GM21423 (cell line): ENCODE measurements at regions not wholly inside any gene's neighbourhood (a gene's known extent, or its start where the extent isn't known, plus 50 kb on each side); places are given as distances from the start of the nearest gene placed in this dataset.
"Not testable (repeated sequence)": the region's sequence is repeated elsewhere in the genome, so short reads cannot be mapped to it uniquely, and the experiment has no call there.

ENCODE experiments used
- ATAC-seq: cut with Tn5 transposase; IDR thresholded peaks from one replicate; pipeline ENCODE4 v1.9.1; 2021; ENCODE audit warnings: mild to moderate bottlenecking, moderate library complexity; ENCODE audit not compliant: unreplicated experiment

- ATAC-seq, result no peak
Measured at GRCh38 chr6:8879334-8879733, 444.0 kb upstream of the SLC35B3 start.

DNA sequence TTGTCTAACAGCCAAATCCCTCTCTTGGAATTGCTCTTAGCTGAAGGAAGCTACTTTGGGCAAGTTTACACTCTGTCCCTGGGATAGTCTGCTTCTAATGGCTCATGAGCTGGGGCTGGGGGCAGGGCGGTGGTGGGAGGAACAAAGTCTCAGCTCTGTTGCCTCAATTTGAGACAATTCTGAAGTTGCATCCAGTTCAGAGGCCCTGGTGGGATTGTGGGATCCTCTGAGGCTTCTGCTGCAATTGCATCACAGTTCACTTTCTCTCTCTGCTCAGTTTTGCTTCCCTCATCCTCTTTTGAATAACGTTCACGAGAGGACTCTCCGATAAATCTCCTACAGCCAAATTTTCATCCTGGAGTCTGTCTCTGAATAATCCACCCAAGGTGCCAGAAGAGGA lies 440.6 kb upstream of the SLC35B3 start:
- ATAC-seq, result no peak

- no peak for ATAC-seq
Measured at GRCh38 chr6:8872589-8872988, 437.2 kb upstream of the SLC35B3 start.

GRCh38 chr6:8865451-8865850 lies 430.1 kb upstream of the SLC35B3 start:
- no peak for ATAC-seq

GRCh38 chr6:8860671-8861070 lies 425.3 kb upstream of the SLC35B3 start:
- no peak for ATAC-seq

DNA sequence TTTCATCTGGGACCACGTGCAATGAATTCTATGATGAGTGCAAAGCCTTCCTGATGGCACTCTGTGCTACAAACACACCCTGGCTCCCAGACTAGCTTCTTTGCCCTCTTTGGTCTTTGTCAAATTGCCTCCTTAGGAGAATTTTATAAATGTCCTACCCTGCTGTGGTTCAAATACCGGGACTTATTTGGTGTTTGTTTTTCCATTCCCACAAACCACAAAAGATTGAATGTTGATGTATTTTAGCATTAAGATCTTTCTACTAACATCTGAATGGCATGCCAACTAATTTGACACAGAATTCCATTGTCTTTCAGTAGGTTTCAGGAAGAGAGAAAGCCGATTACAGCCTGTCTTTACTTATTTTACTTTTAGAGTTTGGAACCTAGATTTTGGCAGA lies 424.2 kb upstream of the SLC35B3 start:
- no peak for ATAC-seq

GRCh38 chr6:8858854-8859331 lies 423.5 kb upstream of the SLC35B3 start:
- ATAC-seq, result no peak

DNA sequence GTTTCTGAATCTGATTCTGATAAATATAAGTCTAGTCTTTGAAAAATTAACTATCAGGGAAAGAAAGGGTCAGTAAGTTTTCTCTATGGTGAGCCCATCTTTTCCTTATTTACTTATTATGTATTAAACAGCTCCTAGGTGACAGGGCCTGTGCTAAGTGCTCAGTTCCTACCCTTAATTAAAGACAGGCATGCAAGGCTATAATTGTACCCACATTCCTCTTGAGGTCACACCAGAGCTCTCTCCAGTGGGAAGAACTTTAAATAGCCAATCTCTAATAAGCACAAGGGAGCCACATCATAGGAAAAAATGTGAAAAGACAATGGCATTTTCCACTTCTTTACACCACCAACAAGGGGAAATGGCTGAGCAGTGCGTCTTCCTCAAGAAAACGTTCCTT lies 421.8 kb upstream of the SLC35B3 start:
- ATAC-seq, result no peak

DNA sequence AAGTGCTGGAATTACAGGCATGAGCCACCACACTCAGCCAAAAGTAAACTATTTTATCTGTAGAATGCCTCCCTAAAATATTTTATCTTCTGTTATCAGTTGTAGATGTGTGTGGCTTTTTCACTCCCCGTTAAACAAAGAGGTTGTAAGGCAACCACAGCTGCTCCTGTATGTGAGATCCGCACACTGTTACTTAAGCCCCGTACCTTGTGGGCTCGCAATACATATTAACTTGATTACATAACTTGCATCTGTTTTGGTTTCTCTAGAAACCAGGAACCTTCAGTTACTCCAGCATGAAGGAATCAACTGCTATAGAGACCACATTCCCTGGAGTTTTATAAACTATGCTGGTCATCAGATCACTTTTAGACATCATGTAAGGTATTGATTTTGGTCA lies 420.1 kb upstream of the SLC35B3 start:
- ATAC-seq, result no peak

GRCh38 chr6:8852332-8852731 lies 417.0 kb upstream of the SLC35B3 start:
- ATAC-seq, result no peak

- ATAC-seq, result not testable (repeated sequence)
Measured at GRCh38 chr6:8846680-8847079, 411.3 kb upstream of the SLC35B3 start.

DNA sequence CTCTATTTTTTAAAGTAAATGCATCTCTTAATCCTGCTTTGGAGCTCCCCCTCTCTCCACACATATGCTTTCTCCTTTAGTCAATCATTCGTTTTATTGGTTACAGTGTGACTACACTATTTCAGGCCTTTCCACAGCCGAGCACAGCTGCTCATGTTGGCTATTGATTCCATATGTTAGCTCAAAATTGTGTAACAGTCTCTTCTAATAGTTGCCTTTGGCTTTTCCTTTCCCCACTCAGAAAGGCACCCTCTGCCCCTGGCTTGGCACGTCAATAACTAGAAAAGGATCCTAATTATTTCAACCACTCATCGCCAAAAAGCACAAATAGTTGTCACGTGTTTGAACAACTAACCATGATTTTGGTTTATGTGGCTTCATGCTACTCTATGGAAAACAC lies 410.3 kb upstream of the SLC35B3 start:
- ATAC-seq, result no peak

DNA sequence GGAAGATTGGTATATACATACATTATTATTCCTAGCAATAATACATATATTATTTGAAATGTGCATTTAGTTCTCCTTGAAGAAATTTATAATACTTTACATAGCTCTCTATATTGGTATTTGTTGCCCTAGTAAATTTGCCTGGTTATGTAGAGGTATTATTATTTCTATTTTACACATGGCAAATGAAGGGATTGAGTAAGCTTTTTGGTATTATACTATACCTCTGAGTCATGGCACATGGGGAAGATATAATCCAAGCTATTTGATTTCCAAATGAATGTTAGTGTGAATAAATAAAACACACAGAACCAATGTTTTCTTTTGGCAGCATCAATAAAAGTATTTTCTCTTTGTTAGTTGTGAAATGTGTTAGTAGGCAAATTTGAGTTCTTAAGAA lies 409.6 kb upstream of the SLC35B3 start:
- no peak for ATAC-seq

GRCh38 chr6:8839626-8840025 lies 404.3 kb upstream of the SLC35B3 start:
- ATAC-seq, result no peak

GRCh38 chr6:8837343-8837742 lies 402.0 kb upstream of the SLC35B3 start:
- ATAC-seq, result no peak

- not testable (repeated sequence) for ATAC-seq
Measured at GRCh38 chr6:8832695-8833094, 397.4 kb upstream of the SLC35B3 start.

DNA sequence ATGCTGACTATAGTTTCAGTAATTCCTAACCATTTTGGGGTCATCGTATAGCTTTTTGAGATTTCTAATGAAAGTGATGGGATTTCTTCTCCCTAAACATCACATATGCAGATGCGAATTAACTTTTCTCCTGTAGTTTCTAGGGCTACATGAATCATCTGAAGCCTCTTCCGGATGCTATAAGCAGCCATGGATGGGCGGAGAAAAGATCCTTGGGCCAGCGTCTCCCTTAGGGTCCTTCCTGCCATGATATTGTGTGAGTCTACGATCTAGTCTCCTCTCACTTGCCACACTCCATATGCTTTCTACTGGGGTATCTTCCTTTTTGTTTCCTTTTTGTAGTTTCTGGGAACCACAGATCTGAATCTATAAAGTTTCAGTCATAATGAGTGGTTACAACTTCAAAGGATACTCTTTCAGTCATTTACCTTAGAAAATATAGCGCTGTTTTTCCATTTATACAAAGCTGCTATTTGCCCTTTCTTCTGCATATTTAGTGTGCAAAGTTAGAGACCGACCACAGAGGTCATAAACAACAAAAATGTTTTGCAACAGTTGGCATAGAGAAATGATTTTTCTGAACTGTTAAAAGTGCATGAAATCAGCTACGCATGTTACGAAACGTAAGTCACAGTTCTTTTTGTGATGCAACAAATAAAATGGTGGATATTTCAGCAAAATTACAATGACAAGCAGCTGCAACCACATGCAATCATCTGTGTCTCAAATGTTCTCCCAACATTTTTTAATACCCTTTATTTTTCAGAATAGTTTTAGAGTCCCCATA lies 396.2 kb upstream of the SLC35B3 start:
- ATAC-seq, result no peak

DNA sequence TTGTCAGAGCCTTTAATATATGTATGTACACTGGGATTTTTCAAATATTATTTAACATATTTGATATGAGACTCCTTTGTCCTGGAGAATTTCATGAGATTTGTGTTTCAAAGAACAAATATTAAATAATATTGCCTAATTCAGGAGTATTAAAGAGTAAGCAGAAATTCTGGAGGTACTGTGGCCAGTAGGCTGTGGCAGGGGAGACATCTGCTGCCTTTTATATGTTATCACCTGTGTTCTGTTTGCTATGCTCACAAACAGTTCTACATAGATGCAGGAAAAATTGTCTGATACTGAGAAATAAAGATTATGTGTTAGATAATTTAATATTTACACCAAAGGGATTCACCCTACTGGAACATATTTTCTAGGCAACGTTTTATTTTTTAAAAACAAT lies 395.4 kb upstream of the SLC35B3 start:
- ATAC-seq, result no peak

GRCh38 chr6:8829796-8830195 lies 394.5 kb upstream of the SLC35B3 start:
- no peak for ATAC-seq

- no peak for ATAC-seq
Measured at GRCh38 chr6:8829296-8829695, 394.0 kb upstream of the SLC35B3 start.

GRCh38 chr6:8828376-8828775 lies 393.0 kb upstream of the SLC35B3 start:
- ATAC-seq, result no peak

- no peak for ATAC-seq
Measured at GRCh38 chr6:8825726-8826125, 390.4 kb upstream of the SLC35B3 start.

DNA sequence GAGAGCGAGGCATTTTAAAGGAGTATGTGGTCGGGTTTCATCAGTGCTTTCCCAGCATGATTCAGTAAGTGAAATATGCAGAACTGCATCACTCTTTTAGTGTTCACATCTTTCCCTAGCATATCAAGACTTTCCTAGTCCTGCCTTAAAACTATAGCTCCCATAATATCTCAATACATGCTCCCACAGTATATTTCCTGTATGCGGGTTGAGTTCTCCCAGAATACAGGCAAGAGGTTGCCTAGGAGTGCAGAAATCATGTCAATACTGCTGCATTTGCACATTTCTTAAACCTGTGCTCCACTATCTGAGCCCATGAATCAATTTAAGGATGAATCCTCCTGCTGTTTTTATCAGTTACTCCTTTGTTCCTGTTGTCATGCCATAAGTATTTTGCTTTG lies 386.6 kb upstream of the SLC35B3 start:
- ATAC-seq, result no peak
